ENCODE measurements at regions not wholly inside any gene's neighbourhood (a gene's known extent, or its start where the extent isn't known, plus 50 kb on each side); places are given as distances from the start of the nearest gene placed in this dataset.

GRCh38 chr4:159547645-159548308 lies 444.9 kb downstream of the RAPGEF2 start:
- Histone ChIP-seq H3K9me3 (replicated peaks; ENCODE audit: control insufficient read depth, low read depth, low read length) (no peaks in the 10 kb centered on the region), H3K4me1 (ENCODE audit: control insufficient read depth, insufficient read depth, low read length) (no peaks in the 10 kb centered on the region), H3K27me3 (ENCODE audit: control insufficient read depth, insufficient read depth, low read length) (peaks cover 8% of the 10 kb centered on the region), H3K4me3 (ENCODE audit: low read length) (no peak overlapping the region), H3K27ac (ENCODE audit: low read length) (no peak overlapping the region), H3K36me3 (ENCODE audit: control insufficient read depth, insufficient read depth, low read length) (no peaks in the 10 kb centered on the region)
- no peak for DNase-seq
- WGBS (ENCODE audit: insufficient coverage): no CpG with 5 or more reads among the region's 1 CpG

GRCh38 chr4:159549098-159549518 lies 446.2 kb downstream of the RAPGEF2 start:
- peaks cover under 1% of the 10 kb centered on the region for H3K27me3 ChIP-seq (ENCODE audit: control insufficient read depth, insufficient read depth, low read length)
- no peak overlapping the region for H3K4me3 ChIP-seq (ENCODE audit: low read length)
- H3K36me3 ChIP-seq (ENCODE audit: control insufficient read depth, insufficient read depth, low read length): no peaks in the 10 kb centered on the region
- DNase-seq: no peak
- 100% methylated on average over 1 of the region's 2 CpGs for WGBS (ENCODE audit: insufficient coverage)
- no peaks in the 10 kb centered on the region for H3K9me3 ChIP-seq (replicated peaks; ENCODE audit: control insufficient read depth, low read depth, low read length)
- no peaks in the 10 kb centered on the region for H3K4me1 ChIP-seq (ENCODE audit: control insufficient read depth, insufficient read depth, low read length)
- H3K27ac ChIP-seq (ENCODE audit: low read length): no peak overlapping the region

- Histone ChIP-seq H3K36me3 (ENCODE audit: control insufficient read depth, insufficient read depth, low read length) (no peaks in the 10 kb centered on the region), H3K27ac (ENCODE audit: low read length) (no peak overlapping the region), H3K4me1 (ENCODE audit: control insufficient read depth, insufficient read depth, low read length) (no peaks in the 10 kb centered on the region), H3K9me3 (replicated peaks; ENCODE audit: control insufficient read depth, low read depth, low read length) (no peaks in the 10 kb centered on the region), H3K27me3 (ENCODE audit: control insufficient read depth, insufficient read depth, low read length) (no peaks in the 10 kb centered on the region), H3K4me3 (ENCODE audit: low read length) (no peak overlapping the region)
- WGBS (ENCODE audit: insufficient coverage): no CpG with 5 or more reads among the region's 1 CpG
- no peak for DNase-seq
Measured at GRCh38 chr4:159551281-159551680, 448.4 kb downstream of the RAPGEF2 start.

- peaks cover 1% of the 10 kb centered on the region for H3K27me3 ChIP-seq (ENCODE audit: control insufficient read depth, insufficient read depth, low read length)
- no peaks in the 10 kb centered on the region for H3K9me3 ChIP-seq (replicated peaks; ENCODE audit: control insufficient read depth, low read depth, low read length)
- DNase-seq: no peak
- WGBS (ENCODE audit: insufficient coverage): no CpG with 5 or more reads among the region's 4 CpGs
- H3K4me3 ChIP-seq (ENCODE audit: low read length): no peak overlapping the region
- H3K4me1 ChIP-seq (ENCODE audit: control insufficient read depth, insufficient read depth, low read length): no peaks in the 10 kb centered on the region
- no peaks in the 10 kb centered on the region for H3K36me3 ChIP-seq (ENCODE audit: control insufficient read depth, insufficient read depth, low read length)
- H3K27ac ChIP-seq (ENCODE audit: low read length): no peak overlapping the region
Measured at GRCh38 chr4:159552979-159553768, 450.3 kb downstream of the RAPGEF2 start.

- no peaks in the 10 kb centered on the region for H3K4me1 ChIP-seq (ENCODE audit: control insufficient read depth, insufficient read depth, low read length)
- H3K4me3 ChIP-seq (ENCODE audit: low read length): no peak overlapping the region
Measured at GRCh38 chr4:159555873-159556272, 453.0 kb downstream of the RAPGEF2 start.

GRCh38 chr4:159562366-159562765 lies 459.5 kb downstream of the RAPGEF2 start:
- Histone ChIP-seq H3K36me3 (ENCODE audit: control insufficient read depth, insufficient read depth, low read length) (no peaks in the 10 kb centered on the region), H3K4me1 (ENCODE audit: control insufficient read depth, insufficient read depth, low read length) (no peaks in the 10 kb centered on the region), H3K27me3 (ENCODE audit: control insufficient read depth, insufficient read depth, low read length) (peaks cover 3% of the 10 kb centered on the region), H3K27ac (ENCODE audit: low read length) (no peak overlapping the region), H3K4me3 (ENCODE audit: low read length) (no peak overlapping the region), H3K9me3 (replicated peaks; ENCODE audit: control insufficient read depth, low read depth, low read length) (no peaks in the 10 kb centered on the region)
- no CpG with 5 or more reads among the region's 1 CpG for WGBS (ENCODE audit: insufficient coverage)
- DNase-seq: peak; percentile 88

More at GRCh38 chr4:159555873-159556272, 453.0 kb downstream of the RAPGEF2 start:
- Histone ChIP-seq H3K27ac (ENCODE audit: low read length) (no peak overlapping the region), H3K36me3 (ENCODE audit: control insufficient read depth, insufficient read depth, low read length) (no peaks in the 10 kb centered on the region), H3K9me3 (replicated peaks; ENCODE audit: control insufficient read depth, low read depth, low read length) (no peaks in the 10 kb centered on the region), H3K27me3 (ENCODE audit: control insufficient read depth, insufficient read depth, low read length) (peaks cover 3% of the 10 kb centered on the region)
- no peak for DNase-seq

- no peaks in the 10 kb centered on the region for H3K4me1 ChIP-seq (ENCODE audit: control insufficient read depth, insufficient read depth, low read length)
- peaks cover 1% of the 10 kb centered on the region for H3K27me3 ChIP-seq (ENCODE audit: control insufficient read depth, insufficient read depth, low read length)
- no peaks in the 10 kb centered on the region for H3K9me3 ChIP-seq (replicated peaks; ENCODE audit: control insufficient read depth, low read depth, low read length)
- H3K27ac ChIP-seq (ENCODE audit: low read length): no peak overlapping the region
- no peak overlapping the region for H3K4me3 ChIP-seq (ENCODE audit: low read length)
- H3K36me3 ChIP-seq (ENCODE audit: control insufficient read depth, insufficient read depth, low read length): no peaks in the 10 kb centered on the region
- no CpG with 5 or more reads among the region's 1 CpG for WGBS (ENCODE audit: insufficient coverage)
- no peak for DNase-seq
Measured at GRCh38 chr4:159563257-159563656, 460.4 kb downstream of the RAPGEF2 start.

GRCh38 chr4:159564615-159565014 lies 461.7 kb downstream of the RAPGEF2 start:
- no peak for DNase-seq
- WGBS (ENCODE audit: insufficient coverage): 64% methylated on average over 4 of the region's 5 CpGs
- Histone ChIP-seq H3K4me1 (ENCODE audit: control insufficient read depth, insufficient read depth, low read length) (no peaks in the 10 kb centered on the region), H3K4me3 (ENCODE audit: low read length) (no peak overlapping the region), H3K27me3 (ENCODE audit: control insufficient read depth, insufficient read depth, low read length) (no peaks in the 10 kb centered on the region), H3K36me3 (ENCODE audit: control insufficient read depth, insufficient read depth, low read length) (no peaks in the 10 kb centered on the region), H3K27ac (ENCODE audit: low read length) (no peak overlapping the region), H3K9me3 (replicated peaks; ENCODE audit: control insufficient read depth, low read depth, low read length) (no peaks in the 10 kb centered on the region)

GRCh38 chr4:159566786-159567185 lies 463.9 kb downstream of the RAPGEF2 start:
- no peak for DNase-seq
- no CpG with 5 or more reads among the region's 1 CpG for WGBS (ENCODE audit: insufficient coverage)
- no peaks in the 10 kb centered on the region for H3K27me3 ChIP-seq (ENCODE audit: control insufficient read depth, insufficient read depth, low read length)
- no peak overlapping the region for H3K4me3 ChIP-seq (ENCODE audit: low read length)
- no peaks in the 10 kb centered on the region for H3K4me1 ChIP-seq (ENCODE audit: control insufficient read depth, insufficient read depth, low read length)
- no peak overlapping the region for H3K27ac ChIP-seq (ENCODE audit: low read length)
- H3K36me3 ChIP-seq (ENCODE audit: control insufficient read depth, insufficient read depth, low read length): no peaks in the 10 kb centered on the region
- peaks cover 2% of the 10 kb centered on the region for H3K9me3 ChIP-seq (replicated peaks; ENCODE audit: control insufficient read depth, low read depth, low read length)

GRCh38 chr4:159577241-159577640 lies 474.4 kb downstream of the RAPGEF2 start:
- Histone ChIP-seq H3K27me3 (ENCODE audit: control insufficient read depth, insufficient read depth, low read length) (no peaks in the 10 kb centered on the region), H3K4me3 (ENCODE audit: low read length) (no peak overlapping the region), H3K9me3 (replicated peaks; ENCODE audit: control insufficient read depth, low read depth, low read length) (no peaks in the 10 kb centered on the region), H3K36me3 (ENCODE audit: control insufficient read depth, insufficient read depth, low read length) (no peaks in the 10 kb centered on the region), H3K4me1 (ENCODE audit: control insufficient read depth, insufficient read depth, low read length) (no peaks in the 10 kb centered on the region), H3K27ac (ENCODE audit: low read length) (no peak overlapping the region)
- DNase-seq: no peak
- WGBS (ENCODE audit: insufficient coverage): no CpG with 5 or more reads among the region's 2 CpGs
